B cell (primary cell): ENCODE measurements at regions not wholly inside any gene's neighbourhood (a gene's known extent, or its start where the extent isn't known, plus 50 kb on each side); places are given as distances from the start of the nearest gene placed in this dataset.

Source experiments
- CTCF ChIP-seq: fragments of 200-600 bp; IDR thresholded peaks from one replicate; pipeline ENCODE4 v1.8.0; 2022; ENCODE audit warnings: antibody characterized with exemption, mild to moderate bottlenecking
- EZH2 ChIP-seq: IDR thresholded peaks from 2 replicates; pipeline ENCODE4 v1.6.1; 2012; ENCODE audit warnings: borderline replicate concordance, low read depth, mild to moderate bottlenecking, moderate library complexity, low read length; ENCODE audit not compliant: insufficient read depth, poor library complexity, severe bottlenecking

GRCh38 chr1:168979276-168979675 lies 127.2 kb upstream of the ATP1B1 start:
- TF ChIP-seq CTCF (no peak), EZH2 (no peak)
